Dermis microvascular lymphatic vessel endothelial cell (primary cell): ENCODE measurements at regions not wholly inside any gene's neighbourhood (a gene's known extent, or its start where the extent isn't known, plus 50 kb on each side); places are given as distances from the start of the nearest gene placed in this dataset.

Source experiments
- DNase-seq, 2 donors: peaks; one replicate each; pipeline versions ENCODE4 v3.0.0 to v3.0.0-alpha.2; 2010; ENCODE audit warnings: low read depth in 2 of 2

DNA sequence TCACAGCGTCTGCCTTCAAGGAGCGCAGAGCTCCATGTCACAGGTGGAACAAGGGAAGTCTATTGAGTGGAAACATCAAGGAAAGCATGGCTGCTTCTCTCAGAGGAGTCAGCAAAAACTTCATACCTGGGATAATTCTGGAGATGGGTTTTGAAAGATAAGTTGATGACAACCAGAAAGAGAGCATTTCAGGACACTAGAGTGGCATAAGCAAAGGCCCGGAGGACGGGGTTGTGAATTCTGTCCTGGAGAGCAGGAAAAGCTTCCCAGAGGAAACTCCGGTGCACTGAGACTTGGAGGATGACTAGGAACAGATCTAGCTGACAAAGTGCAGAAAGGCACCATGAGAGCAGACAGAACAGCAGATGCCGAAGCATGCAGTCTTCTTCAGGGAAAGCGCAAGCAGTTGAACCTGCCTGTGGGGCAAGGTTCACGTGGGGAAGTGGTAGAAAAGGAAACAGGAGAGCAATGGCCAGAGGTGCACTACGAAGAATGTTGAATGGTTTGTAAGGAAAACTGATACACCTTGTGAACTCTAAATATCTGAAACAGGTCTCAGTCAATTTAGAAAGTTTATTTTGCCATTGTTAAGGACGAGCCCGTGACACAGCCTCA, 222.9 kb downstream of the PLPP3 start:
- no peak for DNase-seq

DNA sequence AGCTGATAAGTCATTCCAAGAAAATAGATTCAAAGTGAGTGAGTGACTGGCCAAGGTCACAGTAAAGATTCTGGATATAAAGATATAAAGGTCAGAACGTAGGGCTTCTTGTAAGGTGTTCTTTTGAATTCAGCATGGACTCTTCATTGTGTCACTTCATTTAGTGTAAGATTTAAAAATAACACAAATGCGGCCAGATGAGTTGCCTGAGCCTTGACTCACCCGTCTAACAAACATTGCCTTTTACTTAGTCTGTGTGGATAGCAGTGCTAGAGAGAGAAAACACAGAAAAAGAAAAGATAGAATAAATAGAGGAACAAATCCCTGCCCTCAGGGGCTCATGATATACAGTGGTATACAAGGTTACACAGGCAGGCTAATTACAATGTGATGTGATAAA, 223.4 kb downstream of the PLPP3 start:
- no peak for DNase-seq

DNA sequence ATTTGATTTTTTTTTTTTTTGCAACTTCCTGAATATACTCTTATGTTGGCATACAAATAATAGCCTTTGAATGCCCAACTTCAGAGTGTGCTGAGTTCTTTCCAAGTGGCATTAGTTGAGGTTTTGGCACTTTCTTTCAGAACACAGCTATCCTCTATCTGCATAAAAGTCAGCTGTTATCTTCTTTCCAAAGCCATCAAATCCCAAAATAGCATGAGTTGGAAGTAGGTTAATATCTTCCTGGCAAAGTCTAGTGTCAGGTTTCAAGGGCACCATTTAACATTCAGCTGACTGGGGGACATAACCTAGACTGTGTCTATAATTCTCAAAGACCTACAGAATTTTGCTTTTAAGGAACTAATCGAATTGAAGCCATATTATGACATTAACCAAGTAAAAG, 223.9 kb downstream of the PLPP3 start:
- DNase-seq, result no peak

DNA sequence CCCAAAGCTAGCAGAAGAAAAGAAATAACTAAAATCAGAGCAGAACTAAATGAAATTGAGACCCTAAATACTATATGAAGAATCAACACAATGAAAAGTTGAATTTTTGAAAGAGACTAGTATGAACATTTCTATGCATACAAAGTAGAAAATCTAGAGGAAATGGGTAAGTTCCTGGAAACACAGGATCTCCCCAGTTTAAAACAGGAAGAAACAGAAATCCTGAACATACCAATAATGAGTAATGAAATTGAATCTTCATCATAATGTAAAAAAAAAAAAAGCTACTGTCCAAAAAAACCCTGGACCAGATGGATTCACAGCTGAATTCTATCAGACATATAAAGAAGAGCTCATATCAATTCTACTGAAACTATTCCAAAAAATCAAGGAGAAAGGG, 233.5 kb downstream of the PLPP3 start:
- DNase-seq, result peak; percentile 64 to 70

DNA sequence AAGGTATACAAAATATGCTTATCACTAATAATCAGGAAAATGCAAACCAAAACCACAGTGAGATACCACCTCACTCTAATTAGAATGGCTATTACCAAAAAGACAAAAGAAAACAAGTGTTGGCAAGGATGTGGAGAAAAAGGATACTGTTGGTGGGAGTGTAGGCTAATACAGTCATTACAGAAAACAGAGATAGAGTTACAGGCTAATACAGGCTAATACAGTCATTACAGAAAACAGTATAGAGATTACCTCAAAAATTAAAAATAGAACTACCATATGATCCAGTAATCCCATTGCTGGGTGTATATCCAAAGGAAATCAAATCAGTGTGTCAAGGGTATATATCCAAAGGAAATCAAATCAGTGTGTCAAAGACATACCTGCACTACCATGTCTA, 238.4 kb downstream of the PLPP3 start:
- no peak for DNase-seq

DNA sequence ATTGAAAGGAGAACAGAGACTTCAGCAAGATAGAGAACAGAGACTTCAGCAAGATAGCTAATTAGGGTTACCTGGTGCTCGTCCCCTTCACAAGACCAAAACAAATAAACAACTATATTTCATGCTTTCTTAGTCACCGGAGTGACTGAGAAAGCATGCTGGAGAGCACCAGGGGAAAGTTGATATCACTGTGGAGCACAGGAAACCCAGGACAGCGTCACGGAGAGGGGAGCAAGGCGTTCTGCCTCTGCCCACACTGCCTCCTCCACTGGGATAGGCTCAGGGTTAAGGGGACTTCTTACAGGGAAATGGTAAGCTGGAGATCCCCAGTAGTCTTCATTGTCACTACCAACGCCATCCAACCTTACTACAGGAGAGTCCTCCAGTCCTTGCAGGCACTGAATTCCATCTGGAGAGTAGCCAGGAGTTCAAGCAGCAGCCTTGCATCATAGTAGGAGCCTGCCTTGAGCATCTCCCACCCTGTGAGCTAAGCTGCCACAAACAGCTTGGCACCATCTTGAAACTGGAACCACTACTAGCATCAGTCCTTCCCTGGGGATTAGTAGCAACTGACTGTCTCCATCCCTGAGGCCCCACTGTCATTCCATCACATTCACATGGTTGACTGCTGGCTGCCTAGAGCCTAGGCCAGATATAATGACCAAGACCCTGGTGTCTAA, 239.4 kb downstream of the PLPP3 start:
- no peak for DNase-seq

DNA sequence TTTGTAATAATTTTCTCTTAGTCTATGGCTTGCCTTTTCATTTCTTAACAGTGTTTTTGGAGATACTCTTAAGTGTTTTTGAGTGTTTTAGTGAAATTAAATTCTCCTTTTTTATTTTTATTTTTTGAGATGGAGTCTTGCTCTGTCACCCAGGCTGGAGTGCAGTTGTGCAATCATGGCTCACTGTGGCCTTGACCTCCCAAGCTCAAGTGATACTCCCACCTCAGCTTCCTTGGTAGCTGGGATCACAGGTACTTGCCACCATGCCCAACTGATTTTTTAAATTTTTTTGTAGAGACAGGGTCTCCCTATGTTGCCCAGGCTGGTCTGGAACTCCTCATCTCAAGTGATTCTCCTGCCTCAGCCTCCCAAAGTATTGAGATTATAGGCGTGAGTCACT, 240.3 kb downstream of the PLPP3 start:
- no peak for DNase-seq

DNA sequence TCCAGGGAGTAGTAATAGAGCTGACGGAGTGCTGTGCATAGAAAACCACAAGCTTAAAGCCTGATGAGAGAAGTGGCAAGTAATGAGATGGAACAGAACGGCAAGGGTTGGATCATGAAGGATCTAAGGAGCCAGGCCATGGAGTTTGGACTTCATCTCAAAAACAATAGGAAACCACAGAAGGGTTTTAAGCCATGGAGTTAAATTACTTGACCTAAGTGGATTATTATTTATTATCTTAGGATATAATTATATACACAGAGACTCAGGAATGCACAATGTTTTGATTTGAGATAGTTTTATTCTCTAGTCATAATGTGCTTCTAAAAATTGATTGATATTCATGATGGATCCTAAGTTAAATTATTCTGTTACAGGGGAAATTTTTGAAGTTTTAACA, 242.4 kb downstream of the PLPP3 start:
- DNase-seq, result no peak

DNA sequence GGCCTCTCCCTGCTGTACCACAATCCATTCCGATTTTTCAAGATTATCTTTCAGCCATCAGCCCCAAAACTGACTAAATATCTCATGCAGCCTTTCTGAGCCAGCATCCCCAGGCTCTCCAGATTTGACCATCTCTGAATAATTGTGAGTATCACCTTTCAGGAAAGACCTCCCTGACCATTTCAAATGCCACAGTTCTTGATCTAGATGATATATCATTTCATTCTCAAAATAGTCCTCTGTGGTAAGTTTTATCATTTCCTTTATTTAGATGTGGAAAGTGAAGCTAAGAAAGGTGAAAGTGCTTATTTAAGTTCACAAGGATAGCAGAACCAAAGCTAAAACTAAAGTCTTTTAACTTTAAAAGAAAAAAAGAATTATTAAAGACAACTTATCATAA, 244.0 kb downstream of the PLPP3 start:
- DNase-seq, result no peak

DNA sequence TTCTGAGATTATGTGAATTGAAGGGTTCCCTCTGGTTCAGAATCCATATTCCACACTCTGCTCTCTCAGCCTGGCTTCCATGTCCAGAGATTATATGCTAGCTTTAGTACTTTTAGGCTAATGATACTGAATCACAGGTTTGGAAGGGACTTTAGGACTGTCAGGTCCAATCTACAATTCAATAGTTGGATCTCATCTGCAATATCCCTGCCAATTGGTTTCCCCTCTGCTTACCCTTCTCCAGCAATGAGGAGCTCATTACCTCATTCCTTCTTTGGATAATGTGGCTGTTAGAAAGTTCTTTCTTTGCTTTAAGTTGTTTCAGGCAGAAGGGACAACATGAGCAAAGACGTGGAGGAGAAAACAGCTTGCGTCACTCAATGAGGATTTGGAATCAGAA, 245.3 kb downstream of the PLPP3 start:
- no peak for DNase-seq

DNA sequence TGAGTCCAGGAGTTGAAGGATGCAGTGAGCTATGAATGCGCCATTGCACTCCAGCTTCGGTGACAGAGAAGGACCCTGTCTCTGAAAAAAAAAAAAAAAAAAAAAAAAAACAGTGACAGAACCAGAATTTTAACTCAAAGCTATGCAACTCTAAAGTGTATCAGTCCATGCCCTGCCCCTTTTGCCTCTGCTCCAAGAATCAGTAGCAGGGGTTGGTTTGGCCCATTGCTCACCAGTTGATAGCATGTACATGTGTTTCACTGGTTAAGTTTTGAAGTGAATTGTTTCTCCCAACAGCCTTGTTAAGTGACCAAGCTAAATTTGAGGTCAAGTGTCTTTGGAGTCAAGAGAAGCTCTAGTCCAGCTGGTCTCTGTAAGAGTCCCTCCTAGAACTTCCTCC, 245.9 kb downstream of the PLPP3 start:
- no peak for DNase-seq

DNA sequence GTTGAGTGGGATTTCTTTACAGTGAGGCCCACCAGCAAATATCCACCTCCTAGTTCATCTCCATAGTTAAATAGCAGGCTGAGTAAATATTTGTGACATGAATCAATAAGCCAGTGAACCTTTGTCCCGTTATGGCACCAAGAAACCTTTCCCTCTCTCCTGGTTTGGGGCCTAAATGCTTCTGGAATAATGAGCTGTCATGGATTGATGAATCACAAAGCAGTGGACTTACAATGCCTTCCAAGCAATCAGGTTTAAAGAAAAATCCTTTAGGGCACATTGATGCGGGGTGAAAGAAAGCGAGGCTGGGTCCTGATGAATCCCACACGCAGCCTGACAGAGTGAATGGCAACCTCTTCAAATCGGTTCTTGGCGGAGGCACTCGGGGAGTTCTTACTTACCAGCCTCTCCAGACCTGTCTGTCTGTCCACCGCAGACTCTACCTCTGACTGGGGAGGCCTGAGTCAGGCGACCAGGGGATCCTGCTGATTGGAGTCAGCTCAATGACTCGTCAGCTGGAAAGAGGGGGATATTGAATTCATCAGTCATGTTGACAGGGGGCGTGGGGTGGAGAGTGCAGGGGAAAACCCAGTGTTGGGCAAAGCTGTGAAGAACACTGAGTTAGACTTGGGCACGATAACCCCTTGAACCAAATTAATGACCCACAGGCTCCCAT, 247.3 kb downstream of the PLPP3 start:
- no peak for DNase-seq

DNA sequence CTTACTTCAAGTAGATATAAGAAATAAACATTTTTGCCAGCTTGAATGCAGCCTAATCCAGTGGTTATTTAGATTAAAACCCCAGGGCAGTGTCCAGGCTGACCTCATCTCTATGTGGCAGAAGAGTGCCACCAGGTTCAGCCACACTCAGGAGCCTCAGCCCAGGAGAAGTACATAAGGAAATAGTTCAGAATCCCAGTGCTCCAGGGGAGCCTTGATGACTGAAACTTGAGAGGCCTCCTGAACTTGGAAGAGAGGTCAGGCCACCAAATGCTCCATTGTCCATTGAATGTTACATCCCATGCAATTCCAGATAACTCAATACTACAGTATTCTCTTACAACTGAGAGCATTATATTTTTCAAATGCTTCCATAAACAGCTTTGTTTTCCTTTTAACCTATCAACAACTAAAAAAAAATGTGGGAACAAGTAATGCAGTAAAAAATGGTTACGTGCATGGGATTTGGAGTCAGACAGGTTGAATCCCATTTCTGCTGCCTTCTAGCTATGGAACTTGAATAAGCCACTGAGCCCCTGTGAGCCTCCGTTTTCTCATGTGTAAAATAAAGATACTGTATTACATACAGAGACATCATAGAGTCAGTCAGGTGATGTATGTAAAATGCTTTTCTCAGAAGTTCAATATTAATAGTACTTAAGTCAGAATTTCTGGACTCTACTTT, 248.0 kb downstream of the PLPP3 start:
- no peak for DNase-seq

DNA sequence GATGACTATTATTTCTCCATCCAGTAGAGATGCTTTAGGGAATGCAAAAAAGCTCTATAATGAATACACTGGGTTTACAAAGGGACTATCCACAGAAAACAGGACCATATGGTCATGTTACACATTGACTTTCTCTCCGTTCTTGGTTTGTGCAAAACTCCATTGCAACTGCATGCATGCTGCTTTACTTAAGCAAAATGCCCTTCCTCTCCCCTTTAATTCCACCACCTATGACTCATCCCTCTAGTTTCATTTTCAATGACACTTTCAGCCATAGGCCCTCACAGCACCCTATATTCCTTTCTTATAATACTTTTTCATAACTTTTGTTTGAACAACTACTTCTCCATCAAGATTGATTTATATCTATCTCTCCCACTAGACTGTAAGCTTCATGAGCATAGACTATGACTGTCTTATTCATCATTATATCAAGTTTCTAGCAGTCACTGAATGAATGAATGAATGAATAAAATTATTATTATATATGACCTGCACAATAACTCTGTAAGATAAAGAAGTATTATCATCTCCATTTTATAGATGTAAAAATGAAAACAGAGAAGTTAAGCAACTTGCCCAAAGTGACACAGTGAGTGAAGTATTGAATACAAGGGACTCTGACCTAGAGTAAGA, 248.9 kb downstream of the PLPP3 start:
- peak; percentile 16 to 49 for DNase-seq

DNA sequence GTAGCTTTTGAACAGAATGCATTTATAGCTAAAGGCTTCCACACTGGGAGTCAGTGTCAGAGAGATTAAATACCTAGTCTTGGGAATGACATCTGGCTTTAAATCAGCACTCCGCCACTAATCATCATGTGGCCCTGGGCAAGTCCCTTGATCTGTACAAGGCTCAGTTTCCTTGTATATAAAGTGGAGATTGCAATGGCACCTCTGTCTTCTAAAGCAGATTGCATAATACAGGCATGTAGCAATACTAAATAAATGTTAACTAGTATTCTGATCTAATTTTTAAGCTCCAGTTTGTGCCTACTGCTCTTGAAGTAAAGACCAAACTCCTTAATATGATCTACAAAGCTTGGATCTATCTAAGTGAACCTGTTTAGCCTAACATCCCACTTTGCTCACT, 249.4 kb downstream of the PLPP3 start:
- DNase-seq, result no peak

DNA sequence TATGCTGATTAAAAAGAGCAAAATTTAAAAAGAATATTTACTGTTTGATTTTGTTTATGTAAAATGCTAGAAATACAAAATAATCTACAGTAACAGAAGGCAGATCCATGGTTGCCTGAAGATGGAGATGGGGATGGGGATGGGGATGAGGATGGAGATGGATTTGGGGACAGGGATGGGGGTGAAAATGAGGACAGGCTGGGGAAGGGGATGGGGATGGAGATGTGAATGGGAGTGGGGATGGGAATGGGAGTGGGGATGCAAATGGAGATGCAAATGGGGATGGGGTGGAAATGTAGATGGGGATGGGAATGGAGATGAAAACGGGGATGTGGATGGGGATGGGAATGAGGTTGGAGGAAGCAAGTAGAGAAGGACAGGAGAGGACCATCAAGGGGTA, 252.2 kb downstream of the PLPP3 start:
- no peak for DNase-seq

DNA sequence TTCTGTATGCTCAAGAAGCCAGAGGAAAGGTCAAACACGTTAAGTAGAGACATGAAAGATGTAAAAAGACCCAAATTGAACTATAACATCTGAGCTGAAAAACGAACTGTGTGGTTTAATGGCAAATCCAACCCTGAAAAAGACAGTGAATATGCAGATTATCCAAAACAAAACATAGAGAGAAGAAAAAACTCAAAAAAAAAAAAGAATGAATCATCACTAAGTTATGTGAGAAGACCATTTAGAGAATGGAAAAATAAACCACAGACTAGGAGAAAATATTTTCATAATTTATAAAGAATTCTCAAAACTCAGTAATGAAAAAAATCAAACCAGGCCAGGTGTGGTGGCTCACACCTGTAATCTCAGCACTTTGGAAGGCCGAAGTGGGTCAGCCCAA, 253.3 kb downstream of the PLPP3 start:
- peak in 1 of 2 donors; percentile 8 for DNase-seq

DNA sequence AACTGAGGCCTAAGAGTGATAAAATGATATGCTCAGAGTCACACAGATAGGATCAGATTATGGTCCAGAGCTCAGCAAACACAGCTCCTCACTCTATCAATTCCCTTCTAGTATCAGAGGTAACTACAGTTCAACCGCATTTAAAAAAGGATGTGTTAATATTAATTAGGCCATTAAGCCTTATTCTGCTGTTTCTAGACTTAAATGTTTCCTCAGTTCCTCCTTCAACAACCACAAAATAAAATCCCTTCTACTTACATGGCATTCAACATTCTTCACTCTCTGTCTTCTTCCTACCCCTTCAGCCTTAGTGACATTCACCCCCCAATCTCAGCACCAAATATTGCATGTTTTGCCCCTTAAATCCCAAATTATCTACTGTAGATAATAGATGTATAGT, 254.9 kb downstream of the PLPP3 start:
- DNase-seq, result no peak

DNA sequence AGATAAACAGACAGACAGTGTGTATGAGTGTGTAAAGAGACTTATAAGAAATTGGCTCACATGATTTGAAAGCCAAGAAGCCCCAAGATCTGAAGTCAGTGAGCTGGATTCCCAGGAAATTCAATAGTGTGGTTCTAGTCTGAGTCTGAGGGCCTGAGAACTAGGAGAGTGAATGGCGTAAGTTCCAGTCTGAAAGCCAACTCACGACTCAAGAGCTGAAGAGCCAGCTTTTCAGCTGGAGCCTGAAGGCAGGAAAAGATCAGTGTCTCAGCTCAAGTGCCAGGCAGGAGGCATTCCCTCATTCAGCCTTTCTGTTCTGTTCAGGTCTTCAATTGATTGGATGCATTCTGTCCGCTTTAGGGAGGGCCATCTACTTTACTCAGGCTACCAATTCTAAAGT, 257.2 kb downstream of the PLPP3 start:
- DNase-seq, result no peak

DNA sequence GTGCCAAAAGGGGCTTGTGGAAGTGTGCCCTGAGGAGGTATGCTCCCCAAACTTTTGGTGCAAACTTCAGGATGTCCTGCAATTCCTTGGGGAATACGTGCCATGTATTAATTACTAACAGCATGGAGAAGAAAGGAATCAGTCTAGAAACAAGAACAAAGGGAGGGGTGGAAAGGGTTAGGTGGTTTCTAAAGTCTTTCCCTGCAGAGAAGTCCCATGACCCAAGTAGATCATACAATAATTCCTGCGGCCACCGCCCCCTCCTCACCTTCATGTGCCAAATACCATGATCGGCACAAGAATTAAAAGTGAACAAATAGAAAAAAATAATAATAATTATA, 258.2 kb downstream of the PLPP3 start:
- no peak for DNase-seq

DNA sequence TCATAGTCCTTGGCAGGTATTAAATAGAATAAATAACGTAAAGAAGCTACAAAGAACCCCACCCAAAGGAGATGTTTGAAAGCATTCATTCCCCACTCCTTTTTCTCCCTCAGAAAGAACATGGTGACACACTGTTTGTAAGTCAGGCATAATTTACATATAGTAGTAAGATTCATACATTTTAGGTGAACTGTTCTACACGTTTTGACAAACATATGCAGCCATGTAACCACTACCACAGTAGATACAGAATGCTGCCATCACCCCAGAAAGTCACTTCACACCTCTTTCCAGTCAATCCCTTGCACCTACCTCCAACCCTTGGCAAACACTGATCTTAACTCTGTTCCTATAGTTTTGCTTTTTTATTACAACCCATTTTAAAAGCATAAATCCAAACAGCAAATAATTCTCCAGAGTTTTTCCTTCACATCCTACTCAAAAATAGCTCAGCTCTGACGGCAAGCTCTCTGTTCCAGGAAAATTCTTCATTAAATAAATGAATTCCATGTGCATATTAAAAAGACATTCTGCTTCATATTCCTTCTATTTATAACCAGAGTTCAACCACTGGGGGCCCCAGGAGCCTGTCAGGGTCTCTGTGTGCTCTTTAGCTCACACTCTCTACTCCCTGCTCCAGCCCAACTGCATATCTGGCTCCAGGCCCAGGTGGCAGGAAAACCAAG, 258.8 kb downstream of the PLPP3 start:
- DNase-seq, result no peak

DNA sequence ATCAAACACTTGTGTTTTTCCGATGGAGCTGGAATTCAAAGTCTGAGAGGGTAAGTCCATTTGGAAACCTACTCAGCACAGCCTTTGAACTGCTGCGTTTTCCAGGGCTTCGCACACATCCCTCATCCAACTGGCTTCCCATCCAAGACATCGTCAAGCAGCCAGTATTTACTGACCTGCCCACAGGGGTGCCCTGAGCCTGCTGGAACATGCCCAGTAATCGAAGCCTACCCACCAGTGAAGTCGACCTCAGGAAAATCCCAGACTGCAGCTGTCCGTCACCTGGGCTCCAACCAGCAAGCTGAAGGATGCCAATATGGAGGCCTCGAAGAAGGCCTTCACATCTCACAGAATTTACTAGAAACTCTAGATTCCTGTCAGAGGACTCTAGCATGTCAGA, 261.6 kb downstream of the PLPP3 start:
- DNase-seq, result no peak
